ENCODE measurements at regions not wholly inside any gene's neighbourhood (a gene's known extent, or its start where the extent isn't known, plus 50 kb on each side); places are given as distances from the start of the nearest gene placed in this dataset.

DNA sequence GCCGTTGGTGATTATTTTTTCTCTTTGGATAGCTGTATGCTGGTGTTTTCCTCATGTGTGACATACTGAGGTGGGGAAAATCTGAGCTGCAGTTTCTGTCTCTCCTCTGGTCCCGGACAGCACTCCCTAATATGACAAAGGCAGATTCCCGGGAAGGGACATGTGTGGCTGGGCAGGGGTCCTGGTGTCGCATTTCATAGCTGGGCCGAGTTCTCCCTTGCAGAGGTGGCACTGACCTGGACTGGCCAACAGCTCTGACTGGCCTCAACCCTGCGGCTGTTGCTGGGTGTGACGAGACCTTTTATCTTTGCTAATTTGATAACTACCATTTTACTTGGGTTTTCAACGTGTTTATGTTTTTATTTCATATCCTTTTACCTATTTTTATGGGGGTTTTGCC, 248.6 kb upstream of the TCERG1L start:
- TF ChIP-seq EZH2 (IDR thresholded peaks at IDR 0.05; ENCODE audit: borderline replicate concordance, low read depth, low read length, severe bottlenecking) = no peak
- TF ChIP-seq JUN (IDR thresholded peaks at IDR 0.05; ENCODE audit: borderline replicate concordance, insufficient read depth, insufficient read length, low read depth) = no peak
